CD4-positive, alpha-beta T cell (primary cell): ENCODE measurements at regions not wholly inside any gene's neighbourhood (a gene's known extent, or its start where the extent isn't known, plus 50 kb on each side); places are given as distances from the start of the nearest gene placed in this dataset.

Source experiments
- ATAC-seq: fragments of 200-7000 bp; cut with Tn5 transposase; one replicate; pipeline ENCODE4 v1.10.0; 2022; ENCODE audit warnings: mild to moderate bottlenecking; ENCODE audit not compliant: poor library complexity
- CTCF ChIA-PET: fragments of 350-600 bp; sonication (Branson Sonifier 250); formaldehyde crosslinking; loops from one replicate; lab custom pipeline; 2021; ENCODE audit warnings: antibody characterized with exemption, inconsistent platforms; lab: Charles Lee
- POLR2A ChIA-PET: fragments of 350-600 bp; sonication (Branson Sonifier 250); formaldehyde crosslinking; loops from one replicate; lab custom pipeline; 2021; ENCODE audit warnings: antibody characterized with exemption, inconsistent platforms; lab: Charles Lee
- DNase-seq, 14 experiments: peaks; one replicate each; pipeline ENCODE4 v3.0.0-alpha.2; 2013 to 2020; ENCODE audit warnings: mixed read lengths in 2 of 14
- H3K27ac ChIP-seq, 2 donors: one replicate each; pipeline versions ENCODE4 v1.5.1 to v1.7.0; 2013; ENCODE audit warnings: low read length in 2 of 2, low read depth in 1 of 2, mild to moderate bottlenecking in 1 of 2
- H3K27me3 ChIP-seq, 2 experiments: 1 replicate in 1 of 2; 2 replicates in 1 of 2; pipeline versions ENCODE4 v1.6.1 to v1.7.0; 2013; ENCODE audit warnings: low read length in 2 of 2, control low read depth in 1 of 2, mild to moderate bottlenecking in 1 of 2, moderate library complexity in 1 of 2; ENCODE audit not compliant: insufficient read depth in 2 of 2, control insufficient read depth in 1 of 2
- H3K36me3 ChIP-seq: one replicate; pipeline ENCODE4 v1.6.1; 2013; ENCODE audit warnings: low read length, control low read depth; ENCODE audit not compliant: insufficient read depth
- H3K4me1 ChIP-seq: one replicate; pipeline ENCODE4 v1.6.1; 2013; ENCODE audit warnings: low read length, control low read depth; ENCODE audit not compliant: insufficient read depth
- H3K4me3 ChIP-seq: one replicate; pipeline ENCODE4 v1.5.1; 2013; ENCODE audit warnings: mild to moderate bottlenecking, low read length, moderate library complexity
- H3K9me3 ChIP-seq, 2 experiments: 1 replicate in 1 of 2; 2 replicates in 1 of 2; pipeline versions ENCODE4 v1.6.1 to v1.7.0; 2013; ENCODE audit warnings: low read length in 2 of 2, mild to moderate bottlenecking in 2 of 2, control low read depth in 1 of 2, moderate library complexity in 1 of 2; ENCODE audit not compliant: control insufficient read depth in 1 of 2, insufficient read depth in 1 of 2
- H3K27ac Mint-ChIP-seq: one replicate; pipeline ENCODE4 v1.8.0; 2020; ENCODE audit warnings: mixed read lengths
- H3K27me3 Mint-ChIP-seq: one replicate; pipeline ENCODE4 v1.8.0; 2021; ENCODE audit warnings: mixed read lengths
- H3K36me3 Mint-ChIP-seq: one replicate; pipeline ENCODE4 v1.8.0; 2021; ENCODE audit warnings: low read depth, mixed read lengths
- H3K4me1 Mint-ChIP-seq: one replicate; pipeline ENCODE4 v1.8.0; 2021; ENCODE audit warnings: low read depth, mixed read lengths
- H3K4me3 Mint-ChIP-seq: one replicate; pipeline ENCODE4 v1.8.0; 2020; ENCODE audit warnings: mild to moderate bottlenecking, mixed read lengths
- H3K9me3 Mint-ChIP-seq: one replicate; pipeline ENCODE4 v1.8.0; 2020; ENCODE audit warnings: mixed read lengths
- intact Hi-C, 2 experiments: fragments of 100-400 bp; cut with DNase I in 1 of 2; cut with micrococcal nuclease in 1 of 2; formaldehyde crosslinking; loops; one replicate each; pipeline versions ENCODE4 v1.15.1 to v1.9.0; 2023 to 2025; cut with DNase I, micrococcal nuclease
- TF ChIP-seq, protein P1 (sequence below): fragments of 200-600 bp; IDR thresholded peaks from one replicate; pipeline ENCODE4 v1.8.0; 2022; ENCODE audit warnings: antibody characterized with exemption, mild to moderate bottlenecking

DNA sequence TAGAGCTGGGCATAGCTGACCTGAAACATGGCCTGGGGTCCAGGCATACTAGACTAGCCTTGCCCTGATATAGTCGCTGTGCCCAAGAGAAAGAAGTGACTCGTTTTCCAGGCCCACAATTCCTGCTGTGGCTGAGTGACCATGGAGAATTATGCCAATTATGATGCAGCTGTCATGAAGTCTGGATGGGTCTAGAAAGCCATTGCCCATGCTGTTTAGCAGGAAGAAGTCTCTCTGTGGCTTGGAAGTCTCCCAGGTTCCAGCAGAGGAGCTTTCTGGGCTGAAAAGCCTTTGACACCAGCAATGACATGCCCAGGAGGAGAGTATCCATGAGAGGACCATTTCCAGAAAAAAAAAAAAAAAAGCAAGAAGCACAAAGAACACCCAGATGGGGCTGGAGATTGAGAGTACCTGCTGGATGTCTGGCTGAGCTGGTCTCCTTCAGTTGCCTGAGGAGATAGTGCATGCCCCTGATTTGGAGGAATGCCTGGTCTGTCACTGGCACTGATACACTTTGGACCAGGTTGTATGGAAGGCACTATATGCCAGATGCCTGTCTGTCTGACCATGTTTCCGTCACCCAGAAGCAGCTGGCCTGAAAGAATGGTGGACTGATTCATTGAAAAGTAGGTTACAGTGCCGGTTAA is 128.0 kb upstream of the EPB41L4A start:
- H3K27me3 Mint-ChIP-seq, result peaks cover 31% of the 10 kb centered on the region
- intact Hi-C loops, result loop anchor here in 1 of 2 experiments (5.0 kb wide), 1 partner anchor 1060 kb away; no protein-coding TSS in a partner anchor

DNA sequence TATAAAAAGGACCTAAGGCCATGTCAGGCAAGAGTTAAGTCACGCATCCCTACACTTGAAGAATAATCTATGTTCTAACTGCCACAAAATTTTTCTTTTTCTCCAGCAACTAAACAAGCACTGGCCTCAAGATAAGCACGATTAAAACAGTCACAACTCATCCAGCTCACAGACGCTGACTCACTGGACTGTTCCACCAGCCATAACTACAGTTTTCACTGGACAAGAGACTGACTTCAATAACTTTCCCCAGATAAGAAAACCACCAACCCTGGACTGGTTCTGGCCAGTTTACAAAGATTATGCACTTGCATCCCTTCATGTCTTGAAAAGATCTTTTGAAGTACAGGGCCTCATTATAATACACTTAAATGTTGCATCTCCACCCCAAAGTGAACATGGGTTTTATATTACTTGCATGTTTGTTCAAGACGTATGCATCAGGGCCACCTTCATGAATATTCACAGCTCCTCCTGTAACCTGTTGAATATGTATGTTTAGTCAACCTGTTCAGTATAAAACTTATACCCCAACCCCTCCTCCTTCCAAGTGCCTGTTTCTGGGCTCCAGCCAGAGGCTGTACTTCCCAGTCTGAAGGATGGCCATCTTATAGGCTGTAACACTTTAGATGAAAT is 129.3 kb upstream of the EPB41L4A start:
- H3K27me3 ChIP-seq, result peaks cover 2 to 8% of the 10 kb centered on the region in 2 experiments
- H3K4me3 Mint-ChIP-seq, result no peak overlapping the region
- TF ChIP-seq, protein P1, sequence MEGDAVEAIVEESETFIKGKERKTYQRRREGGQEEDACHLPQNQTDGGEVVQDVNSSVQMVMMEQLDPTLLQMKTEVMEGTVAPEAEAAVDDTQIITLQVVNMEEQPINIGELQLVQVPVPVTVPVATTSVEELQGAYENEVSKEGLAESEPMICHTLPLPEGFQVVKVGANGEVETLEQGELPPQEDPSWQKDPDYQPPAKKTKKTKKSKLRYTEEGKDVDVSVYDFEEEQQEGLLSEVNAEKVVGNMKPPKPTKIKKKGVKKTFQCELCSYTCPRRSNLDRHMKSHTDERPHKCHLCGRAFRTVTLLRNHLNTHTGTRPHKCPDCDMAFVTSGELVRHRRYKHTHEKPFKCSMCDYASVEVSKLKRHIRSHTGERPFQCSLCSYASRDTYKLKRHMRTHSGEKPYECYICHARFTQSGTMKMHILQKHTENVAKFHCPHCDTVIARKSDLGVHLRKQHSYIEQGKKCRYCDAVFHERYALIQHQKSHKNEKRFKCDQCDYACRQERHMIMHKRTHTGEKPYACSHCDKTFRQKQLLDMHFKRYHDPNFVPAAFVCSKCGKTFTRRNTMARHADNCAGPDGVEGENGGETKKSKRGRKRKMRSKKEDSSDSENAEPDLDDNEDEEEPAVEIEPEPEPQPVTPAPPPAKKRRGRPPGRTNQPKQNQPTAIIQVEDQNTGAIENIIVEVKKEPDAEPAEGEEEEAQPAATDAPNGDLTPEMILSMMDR, result no peak
- ChIA-PET CTCF (interaction anchor here (2.8 kb wide), 1 partner anchor 209 kb away, joined by 6 read pairs; no protein-coding TSS in a partner anchor), POLR2A (no interaction called here)
- intact Hi-C loops, result loop anchor here in 1 of 2 experiments (5.0 kb wide), 1 partner anchor 1059 kb away; no protein-coding TSS in a partner anchor
- no peak overlapping the region for H3K4me3 ChIP-seq
- H3K4me1 ChIP-seq, result no peaks in the 10 kb centered on the region
- no peak overlapping the region for H3K27ac Mint-ChIP-seq
- H3K36me3 ChIP-seq, result no peaks in the 10 kb centered on the region
- H3K36me3 Mint-ChIP-seq, result no peaks in the 10 kb centered on the region
- no peaks in the 10 kb centered on the region for H3K4me1 Mint-ChIP-seq
- no peak overlapping the region for H3K27ac ChIP-seq
- H3K27me3 Mint-ChIP-seq, result peaks cover 21% of the 10 kb centered on the region
- no peak for ATAC-seq
- DNase-seq, result no peak
- H3K9me3 ChIP-seq, result no peaks in the 10 kb centered on the region
- no peaks in the 10 kb centered on the region for H3K9me3 Mint-ChIP-seq

More for the DNA sequence above, 128.0 kb upstream of the EPB41L4A start:
- Mint-ChIP-seq H3K4me1 (no peaks in the 10 kb centered on the region), H3K9me3 (no peaks in the 10 kb centered on the region), H3K36me3 (no peaks in the 10 kb centered on the region), H3K27ac (no peak overlapping the region), H3K4me3 (no peak overlapping the region)
- Histone ChIP-seq H3K27me3 (peaks cover 2 to 8% of the 10 kb centered on the region in 2 experiments), H3K27ac (no peak overlapping the region), H3K4me3 (no peak overlapping the region), H3K9me3 (no peaks in the 10 kb centered on the region), H3K36me3 (no peaks in the 10 kb centered on the region), H3K4me1 (no peaks in the 10 kb centered on the region)
- ChIA-PET CTCF (interaction anchor here (2.8 kb wide), 1 partner anchor 211 kb away, joined by 6 read pairs; no protein-coding TSS in a partner anchor), POLR2A (no interaction called here)
- ATAC-seq (no peak), DNase-seq (no peak)
- TF ChIP-seq, protein P1, result no peak

DNA sequence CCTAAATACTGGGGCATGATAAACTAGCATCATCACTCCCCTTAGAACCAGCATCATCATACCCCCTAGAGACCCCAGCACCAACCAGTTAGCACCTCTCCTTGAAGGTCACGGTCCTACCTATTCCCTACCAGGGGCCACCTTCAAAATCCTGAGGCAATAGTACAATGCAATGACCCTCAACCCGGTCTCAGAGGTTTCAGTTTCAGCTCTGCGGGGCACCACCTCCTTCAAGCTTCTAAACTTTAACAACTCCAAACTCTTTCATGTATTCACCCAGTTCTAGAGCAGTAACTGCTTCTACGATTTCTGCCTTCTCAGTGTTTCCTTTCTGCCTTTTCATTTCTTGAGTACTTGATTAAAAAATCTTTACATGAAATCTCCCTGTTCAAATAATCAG is 130.1 kb upstream of the EPB41L4A start:
- no peaks in the 10 kb centered on the region for H3K4me1 Mint-ChIP-seq
- H3K9me3 Mint-ChIP-seq, result no peaks in the 10 kb centered on the region
- H3K4me1 ChIP-seq, result no peaks in the 10 kb centered on the region
- H3K27me3 ChIP-seq, result peaks cover 2 to 8% of the 10 kb centered on the region in 2 experiments
- H3K9me3 ChIP-seq, result no peaks in the 10 kb centered on the region
- H3K36me3 ChIP-seq, result no peaks in the 10 kb centered on the region
- H3K36me3 Mint-ChIP-seq, result no peaks in the 10 kb centered on the region
- TF ChIP-seq, protein P1, result no peak
- CTCF ChIA-PET, result interaction anchor here (4.9 kb wide), 1 partner anchor 208 kb away, joined by 27 read pairs; no protein-coding TSS in a partner anchor
- H3K27me3 Mint-ChIP-seq, result peaks cover 15% of the 10 kb centered on the region
- no peak overlapping the region for H3K27ac ChIP-seq
- H3K4me3 ChIP-seq, result no peak overlapping the region
- POLR2A ChIA-PET, result no interaction called here
- no peak overlapping the region for H3K4me3 Mint-ChIP-seq
- intact Hi-C loops, result loop anchor here in 1 of 2 experiments (5.0 kb wide), 1 partner anchor 1058 kb away; no protein-coding TSS in a partner anchor
- ATAC-seq (no peak), DNase-seq (no peak)
- H3K27ac Mint-ChIP-seq, result no peak overlapping the region
